Right lung (tissue), 2 donors: ENCODE measurements at regions not wholly inside any gene's neighbourhood (a gene's known extent, or its start where the extent isn't known, plus 50 kb on each side); places are given as distances from the start of the nearest gene placed in this dataset.
"Not testable (repeated sequence)": the region's sequence is repeated elsewhere in the genome, so short reads cannot be mapped to it uniquely, and the experiment has no call there.

Experiments used
- DNase-seq, 2 donors: peaks; one replicate each; pipeline ENCODE4 v3.0.0-alpha.2; 2013

DNA sequence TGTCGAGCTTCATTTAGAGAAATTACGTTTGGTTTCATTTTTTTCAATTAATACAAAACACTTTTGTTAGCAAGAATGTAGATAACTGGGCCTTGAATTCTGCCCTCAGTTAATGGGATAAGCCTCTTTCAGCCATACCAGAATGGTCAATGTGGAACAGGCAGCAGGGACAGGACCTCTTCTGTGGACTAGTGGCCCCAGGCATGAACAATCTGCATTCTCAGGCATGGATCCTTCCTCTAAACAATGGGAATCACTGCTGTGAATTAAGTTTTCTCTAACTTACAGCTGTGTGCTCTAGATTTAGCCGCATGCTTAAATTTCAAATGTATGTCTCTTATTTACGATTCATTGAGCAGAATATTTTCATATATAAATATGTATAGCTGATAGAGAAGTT is 237.7 kb upstream of the PRKCQ start:
- DNase-seq = no peak

GRCh38 chr10:6815346-6815745 is 235.3 kb upstream of the PRKCQ start:
- no peak for DNase-seq

GRCh38 chr10:6813856-6814255 is 233.8 kb upstream of the PRKCQ start:
- no peak for DNase-seq

GRCh38 chr10:6813306-6813705 is 233.2 kb upstream of the PRKCQ start:
- DNase-seq = no peak

- no peak for DNase-seq
Measured at GRCh38 chr10:6811153-6811552, 231.1 kb upstream of the PRKCQ start.

- no peak for DNase-seq
Measured at GRCh38 chr10:6803427-6803783, 223.3 kb upstream of the PRKCQ start.

DNA sequence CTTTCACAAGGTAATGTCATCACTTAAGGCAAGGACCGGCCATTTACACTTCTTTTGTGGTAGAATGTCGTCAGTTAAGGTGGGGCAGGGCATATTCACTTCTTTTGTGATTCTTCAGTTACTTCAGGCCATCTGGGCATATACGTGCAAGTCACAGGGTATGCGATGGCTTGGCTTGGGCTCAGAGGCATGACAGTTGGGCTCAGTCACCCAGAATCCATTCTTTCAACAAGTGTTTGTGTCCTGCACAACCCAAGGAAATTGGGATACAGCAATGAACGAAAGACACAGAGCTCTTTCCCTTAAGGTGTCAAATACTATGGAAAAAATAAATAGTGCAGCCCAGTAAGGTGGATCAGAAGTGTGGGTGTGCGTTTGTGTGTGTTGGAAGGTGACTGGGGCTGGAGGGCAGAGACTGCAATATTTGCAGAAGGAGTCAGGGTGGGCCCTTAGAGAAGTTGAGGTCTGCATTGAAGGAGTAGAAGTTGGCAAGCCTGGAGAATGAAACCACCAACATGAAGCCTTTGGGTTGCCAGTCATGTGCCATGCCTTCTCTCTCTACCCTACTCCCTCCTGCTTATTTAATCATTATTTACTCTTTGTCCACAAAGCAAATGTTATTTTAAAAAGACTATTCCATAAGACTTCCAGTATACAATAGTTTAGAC is 222.8 kb upstream of the PRKCQ start:
- no peak for DNase-seq

DNA sequence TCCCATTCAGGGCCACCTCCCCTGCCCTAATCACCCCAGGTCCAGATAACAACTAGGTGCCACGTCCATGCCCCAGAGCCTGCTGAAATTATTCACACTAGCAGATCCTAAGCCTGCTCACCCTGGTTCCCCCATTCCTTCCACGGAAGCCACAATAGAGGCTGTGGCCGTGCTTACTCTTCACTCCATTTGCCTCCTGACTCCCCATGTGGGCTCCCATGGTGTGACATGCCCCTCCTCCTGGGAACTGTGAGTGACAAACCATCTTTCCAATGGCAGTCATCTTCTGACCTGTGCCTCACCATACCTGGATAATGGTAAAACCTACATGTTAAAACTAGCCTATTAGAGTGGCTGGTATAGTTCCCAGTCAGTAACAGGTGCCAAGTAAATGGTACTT is 216.2 kb upstream of the PRKCQ start:
- DNase-seq = no peak

- DNase-seq = no peak
Measured at GRCh38 chr10:6795541-6795940, 215.5 kb upstream of the PRKCQ start.

DNA sequence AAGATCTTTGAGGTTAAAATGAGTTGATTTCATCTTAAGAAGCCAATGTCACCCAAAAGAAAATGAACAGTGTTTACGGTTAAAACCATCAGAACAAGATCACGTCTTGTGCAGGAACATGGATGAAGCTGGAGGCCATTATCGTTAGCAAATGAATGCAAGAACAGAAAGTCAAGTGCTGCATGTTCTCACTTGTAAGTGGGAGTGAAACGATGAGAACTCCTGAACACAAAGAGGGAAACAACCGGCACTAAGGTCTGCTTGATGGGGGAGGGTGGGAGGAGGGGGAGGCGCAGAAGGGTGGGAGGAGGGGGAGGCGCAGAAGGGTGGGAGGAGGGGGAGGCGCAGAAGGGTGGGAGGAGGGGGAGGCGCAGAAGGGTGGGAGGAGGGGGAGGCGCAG is 214.8 kb upstream of the PRKCQ start:
- not testable (repeated sequence) for DNase-seq

GRCh38 chr10:6794441-6794840 is 214.4 kb upstream of the PRKCQ start:
- no peak for DNase-seq

GRCh38 chr10:6788731-6789130 is 208.7 kb upstream of the PRKCQ start:
- no peak for DNase-seq

- DNase-seq = no peak
Measured at GRCh38 chr10:6788231-6788630, 208.2 kb upstream of the PRKCQ start.

GRCh38 chr10:6787718-6788117 is 207.6 kb upstream of the PRKCQ start:
- no peak for DNase-seq

GRCh38 chr10:6787091-6787490 is 207.0 kb upstream of the PRKCQ start:
- DNase-seq = no peak

- DNase-seq = peak in 1 of 2 donors; percentile 37
Measured at GRCh38 chr10:6786579-6787031, 206.5 kb upstream of the PRKCQ start.

DNA sequence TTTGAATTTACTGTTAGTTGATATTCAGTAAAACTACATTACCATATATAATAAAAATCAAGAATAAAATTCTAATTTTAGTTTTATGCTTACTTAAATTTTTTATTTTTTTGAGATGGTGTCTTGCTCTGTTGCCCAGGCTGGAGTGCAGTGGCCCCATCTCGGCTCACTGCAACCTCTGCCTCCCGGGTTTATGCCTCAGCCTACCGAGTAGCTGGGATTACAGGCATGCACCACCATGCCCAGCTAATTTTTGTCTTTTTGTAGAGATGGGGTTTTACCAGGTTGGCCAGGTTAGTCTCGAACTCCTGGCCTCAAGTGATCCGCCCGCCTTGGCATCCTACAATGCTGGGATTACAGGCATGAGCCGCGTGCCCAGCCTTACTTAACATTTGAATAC is 204.4 kb upstream of the PRKCQ start:
- not testable (repeated sequence) for DNase-seq

DNA sequence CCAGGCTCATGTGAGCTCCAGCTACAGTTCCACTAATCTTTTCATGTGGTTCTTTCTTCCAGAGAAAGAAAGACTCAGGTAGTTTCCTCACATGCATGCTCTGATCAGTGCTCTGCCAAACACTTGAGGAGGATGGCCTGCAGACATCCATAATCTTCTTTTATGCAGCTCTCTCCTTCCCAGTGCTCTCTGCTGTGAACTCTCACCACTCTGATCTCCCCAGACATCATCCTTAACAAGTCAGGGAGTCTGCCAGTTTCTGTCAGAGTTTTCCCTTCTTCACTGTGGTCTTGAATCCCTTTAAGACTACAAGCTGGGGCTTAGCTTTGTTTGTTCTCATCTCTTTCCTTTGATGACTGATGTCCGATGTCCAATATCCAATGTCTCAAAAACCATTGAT is 203.4 kb upstream of the PRKCQ start:
- DNase-seq = no peak

GRCh38 chr10:6782378-6782777 is 202.3 kb upstream of the PRKCQ start:
- no peak for DNase-seq

GRCh38 chr10:6781133-6781770 is 201.2 kb upstream of the PRKCQ start:
- no peak for DNase-seq

GRCh38 chr10:6780008-6780677 is 200.1 kb upstream of the PRKCQ start:
- DNase-seq = no peak

DNA sequence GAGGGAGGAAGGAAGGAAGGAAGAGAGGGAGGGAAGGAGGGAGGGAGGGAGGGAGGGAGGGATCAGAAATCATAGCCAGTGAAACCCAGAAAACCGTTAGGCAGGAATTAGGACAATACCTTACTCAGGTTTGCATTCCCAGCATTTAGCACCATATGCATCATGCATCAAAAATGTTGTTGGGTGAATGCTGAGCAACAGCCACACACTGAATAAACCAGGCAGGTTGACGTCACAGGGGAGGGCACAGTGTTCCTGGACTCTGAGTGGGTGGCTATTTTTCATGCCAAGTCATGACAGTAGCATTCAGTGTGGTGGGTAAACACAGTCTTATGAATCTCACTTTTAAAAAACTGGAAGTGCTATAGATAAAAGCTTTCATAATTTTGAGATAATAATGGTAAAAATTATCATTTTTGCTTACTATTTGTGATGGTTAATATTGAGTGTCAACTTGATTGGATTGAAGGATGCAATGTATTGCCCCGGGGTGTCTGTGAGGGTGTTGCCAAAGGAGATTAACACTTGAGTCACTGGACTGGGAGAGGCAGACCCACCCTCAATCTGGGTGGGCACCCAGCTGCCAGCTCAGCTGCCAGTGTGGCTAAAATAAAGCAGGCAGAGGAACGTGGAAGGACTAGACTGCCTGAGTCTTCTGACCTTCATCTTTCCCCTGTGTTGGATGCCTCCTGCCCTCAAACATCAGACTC is 199.1 kb upstream of the PRKCQ start:
- DNase-seq = no peak

- no peak for DNase-seq
Measured at GRCh38 chr10:6776170-6776569, 196.1 kb upstream of the PRKCQ start.
